HEK293 (cell line): ENCODE measurements at regions not wholly inside any gene's neighbourhood (a gene's known extent, or its start where the extent isn't known, plus 50 kb on each side); places are given as distances from the start of the nearest gene placed in this dataset.

Source experiments
- CTCF ChIA-PET: fragments of 350-600 bp; formaldehyde crosslinking; extraction: SDS; loops from one replicate; lab custom pipeline; 2021; ENCODE audit warnings: antibody characterized with exemption; lab: Yijun Ruan, JAX
- POLR2A ChIA-PET: fragments of 300-600 bp; formaldehyde crosslinking; extraction: SDS; loops from one replicate; lab custom pipeline; 2020; ENCODE audit warnings: antibody characterized with exemption, inconsistent platforms; lab: Yijun Ruan, JAX
- H3K27ac ChIP-seq: fragments of 200-500 bp; sonication (Bioruptor generic); 2 replicates; pipeline ENCODE4 v1.5.1; 2014; ENCODE audit warnings: low read depth, low read length, control low read depth, inconsistent platforms; ENCODE audit errors: extremely low read depth
- H3K36me3 ChIP-seq, 2 experiments: fragments of 200-500 bp in 1 of 2; sonication (Bioruptor generic) in 1 of 2; 1 replicate in 1 of 2; 2 replicates in 1 of 2; pipeline ENCODE4 v1.5.1; 2014 to 2017; ENCODE audit warnings: inconsistent platforms in 2 of 2, low read length in 2 of 2; ENCODE audit not compliant: control insufficient read depth in 2 of 2, insufficient read depth in 1 of 2
- H3K4me1 ChIP-seq: fragments of 200-500 bp; sonication (Bioruptor generic); 2 replicates; pipeline ENCODE4 v1.5.1; 2014; ENCODE audit warnings: mild to moderate bottlenecking, low read length, inconsistent platforms; ENCODE audit not compliant: control insufficient read depth, insufficient read depth
- H3K4me3 ChIP-seq: 2 replicates; pipeline ENCODE4 v1.5.1; 2011; ENCODE audit warnings: low read depth, mild to moderate bottlenecking, control low read depth, low read length, moderate library complexity
- H3K9me3 ChIP-seq: fragments of 200-500 bp; sonication (Bioruptor generic); 2 replicates; pipeline ENCODE4 v1.5.1; 2014; ENCODE audit warnings: low read depth, low read length, inconsistent platforms; ENCODE audit not compliant: control insufficient read depth, insufficient read depth
- ELK4 ChIP-seq: IDR thresholded peaks from 2 replicates; pipeline ENCODE4 v1.6.1; 2011; ENCODE audit warnings: mild to moderate bottlenecking, low read depth, low read length, borderline replicate concordance
- GLIS1 ChIP-seq: fragments of 450-650 bp; formaldehyde crosslinking; IDR thresholded peaks from 2 replicates; pipeline ENCODE4 v1.5.1; 2016; ENCODE audit warnings: missing biosample characterization, missing genetic modification characterization
- TCF7L2 ChIP-seq: IDR thresholded peaks from 2 replicates; pipeline ENCODE4 v1.6.1; 2011; ENCODE audit warnings: low read depth, mild to moderate bottlenecking, inconsistent platforms, low read length, moderate library complexity, borderline replicate concordance
- YY1 ChIP-seq: fragments of 450-650 bp; formaldehyde crosslinking; IDR thresholded peaks from 2 replicates; pipeline ENCODE4 v1.5.1; 2018; ENCODE audit warnings: missing biosample characterization, missing genetic modification characterization
- ZBTB1 ChIP-seq: fragments of 450-650 bp; formaldehyde crosslinking; IDR thresholded peaks from 2 replicates; pipeline ENCODE4 v1.5.1; 2016; ENCODE audit warnings: missing biosample characterization, missing genetic modification characterization
- ZFP41 ChIP-seq: fragments of 450-650 bp; formaldehyde crosslinking; IDR thresholded peaks from 2 replicates; pipeline ENCODE4 v1.5.1; 2016; ENCODE audit warnings: missing biosample characterization, missing genetic modification characterization, borderline replicate concordance
- ZNF121 ChIP-seq: fragments of 450-650 bp; formaldehyde crosslinking; IDR thresholded peaks from 2 replicates; pipeline ENCODE4 v1.5.1; 2016; ENCODE audit warnings: missing biosample characterization, missing genetic modification characterization
- ZNF138 ChIP-seq: fragments of 450-650 bp; formaldehyde crosslinking; IDR thresholded peaks from 2 replicates; pipeline ENCODE4 v1.5.1; 2016; ENCODE audit warnings: missing biosample characterization, missing genetic modification characterization, borderline replicate concordance
- ZNF223 ChIP-seq: fragments of 450-650 bp; formaldehyde crosslinking; IDR thresholded peaks from 2 replicates; pipeline ENCODE4 v1.5.1; 2016; ENCODE audit warnings: missing biosample characterization, missing genetic modification characterization
- ZNF274 ChIP-seq, 2 experiments: fragments of 200-500 bp in 1 of 2; fragments of 450-650 bp in 1 of 2; sonication (Bioruptor generic) in 1 of 2; formaldehyde crosslinking in 1 of 2; IDR thresholded peaks; 2 replicates each; pipeline versions ENCODE4 v1.5.1 to v1.6.1; 2014 to 2016; ENCODE audit warnings: borderline replicate concordance in 1 of 2, inconsistent platforms in 1 of 2, low read length in 1 of 2, missing biosample characterization in 1 of 2, missing genetic modification characterization in 1 of 2
- ZNF404 ChIP-seq: fragments of 450-650 bp; formaldehyde crosslinking; IDR thresholded peaks from 2 replicates; pipeline ENCODE4 v1.5.1; 2017; ENCODE audit warnings: missing biosample characterization, missing genetic modification characterization
- ZNF433 ChIP-seq: fragments of 450-650 bp; formaldehyde crosslinking; IDR thresholded peaks from 2 replicates; pipeline ENCODE4 v1.5.1; 2016; ENCODE audit warnings: missing biosample characterization, missing genetic modification characterization, low read depth
- ZNF521 ChIP-seq: fragments of 450-650 bp; formaldehyde crosslinking; IDR thresholded peaks from 2 replicates; pipeline ENCODE4 v1.5.1; 2017; ENCODE audit warnings: missing biosample characterization, mild to moderate bottlenecking, missing genetic modification characterization
- ZNF560 ChIP-seq: fragments of 450-650 bp; formaldehyde crosslinking; IDR thresholded peaks from 2 replicates; pipeline ENCODE4 v1.5.1; 2017; ENCODE audit warnings: missing biosample characterization, missing genetic modification characterization, borderline replicate concordance
- ZNF580 ChIP-seq: fragments of 450-650 bp; formaldehyde crosslinking; IDR thresholded peaks from 2 replicates; pipeline ENCODE4 v1.5.1; 2016; ENCODE audit warnings: missing biosample characterization, missing genetic modification characterization
- ZNF639 ChIP-seq: fragments of 450-650 bp; formaldehyde crosslinking; IDR thresholded peaks from 2 replicates; pipeline ENCODE4 v1.5.1; 2016; ENCODE audit warnings: missing biosample characterization, missing genetic modification characterization
- ZNF837 ChIP-seq: fragments of 450-650 bp; formaldehyde crosslinking; IDR thresholded peaks from 2 replicates; pipeline ENCODE4 v1.5.1; 2016; ENCODE audit warnings: missing biosample characterization, missing genetic modification characterization

GRCh38 chr2:5939553-5939952 is 247.4 kb downstream of the SOX11 start (continued):
- no peak for TF ChIP-seq ZFP41 (tag by site-specific recombination)

GRCh38 chr2:5940596-5941535 is 248.7 kb downstream of the SOX11 start:
- POLR2A ChIA-PET, result no interaction called here
- no peaks in the 10 kb centered on the region for H3K36me3 ChIP-seq
- no peak overlapping the region for H3K27ac ChIP-seq
- CTCF ChIA-PET, result no interaction called here
- TF ChIP-seq ZNF521, result no peak
- no peak for TF ChIP-seq ZNF404 (tag by site-specific recombination)
- no peak for TF ChIP-seq YY1
- no peak for TF ChIP-seq ZNF433 (tag by site-specific recombination)
- TF ChIP-seq ELK4, result no peak
- no peak for TF ChIP-seq ZNF274 (IDR thresholded peaks at IDR 0.05; ENCODE audit: low read length)
- TF ChIP-seq ZNF274 (tag by site-specific recombination; IDR thresholded peaks at IDR 0.05; ENCODE audit: borderline replicate concordance), result no peak
- H3K9me3 ChIP-seq, result no peaks in the 10 kb centered on the region
- H3K4me1 ChIP-seq, result no peaks in the 10 kb centered on the region
- H3K4me3 ChIP-seq, result no peak overlapping the region

- no peak overlapping the region for H3K27ac ChIP-seq
- no peaks in the 10 kb centered on the region for H3K36me3 ChIP-seq
- no peaks in the 10 kb centered on the region for H3K4me1 ChIP-seq
- POLR2A ChIA-PET, result no interaction called here
- no peak overlapping the region for H3K4me3 ChIP-seq
- no peaks in the 10 kb centered on the region for H3K9me3 ChIP-seq
- CTCF ChIA-PET, result no interaction called here
- TF ChIP-seq GLIS1 (tag by site-specific recombination) (no peak), ZNF837 (tag by site-specific recombination) (no peak), ZNF639 (tag by site-specific recombination) (no peak), ZNF121 (tag by site-specific recombination) (no peak), ZNF138 (tag by site-specific recombination) (no peak), ZNF580 (tag by site-specific recombination) (no peak), ZNF560 (tag by site-specific recombination) (no peak), ZBTB1 (tag by site-specific recombination) (no peak), ZNF223 (tag by site-specific recombination) (no peak), TCF7L2 (no peak)
These were observed 250.0 kb downstream of the SOX11 start for GRCh38 chr2:5942204-5942603.
